GM18508 (cell line): ENCODE measurements at regions not wholly inside any gene's neighbourhood (a gene's known extent, or its start where the extent isn't known, plus 50 kb on each side); places are given as distances from the start of the nearest gene placed in this dataset.

Experiments used
- ATAC-seq: cut with Tn5 transposase; IDR thresholded peaks from one replicate; pipeline ENCODE4 v1.9.1; 2021; ENCODE audit warnings: moderate number of reproducible peaks; ENCODE audit not compliant: insufficient read depth, unreplicated experiment

DNA sequence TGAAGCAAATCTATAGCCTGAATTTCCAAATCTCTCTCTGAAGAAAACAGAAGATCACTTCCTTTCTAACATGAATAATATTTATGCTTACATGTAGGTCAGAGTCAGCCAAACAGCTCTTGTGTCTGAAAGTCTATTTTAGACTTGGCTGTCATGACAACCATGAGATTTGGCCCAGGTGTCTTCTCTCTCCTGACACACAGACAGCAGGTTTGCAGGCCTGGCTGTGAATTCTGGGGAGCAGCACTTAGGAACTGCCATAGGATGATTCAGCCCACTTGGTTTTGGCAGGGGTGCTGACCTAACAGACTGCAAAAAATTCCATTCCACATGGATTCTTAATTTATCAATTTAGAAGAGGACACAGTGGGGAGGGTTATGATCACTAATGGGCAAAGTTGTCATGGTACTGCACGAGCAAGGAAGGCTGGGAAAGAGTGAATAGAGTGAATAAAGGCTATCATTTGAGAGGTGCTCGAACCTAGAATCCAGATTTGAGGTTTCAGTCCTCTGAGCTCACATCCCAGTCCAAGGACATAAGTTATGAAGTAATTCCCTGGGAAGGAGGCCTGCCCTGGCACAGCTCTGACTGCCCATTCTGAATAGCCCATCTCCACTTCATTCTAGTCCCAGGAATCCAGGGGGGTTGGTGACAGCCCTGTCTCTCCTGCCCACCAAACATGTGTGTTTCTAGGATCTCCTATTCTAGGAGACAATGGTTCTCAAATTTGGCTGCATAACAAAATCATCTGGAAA, 453.9 kb upstream of the TRIB2 start:
- ATAC-seq = no peak

GRCh38 chr2:12263730-12264129, 453.0 kb upstream of the TRIB2 start:
- no peak for ATAC-seq

GRCh38 chr2:12264146-12264545, 452.6 kb upstream of the TRIB2 start:
- ATAC-seq = no peak

- no peak for ATAC-seq
Observed at GRCh38 chr2:12265646-12266045, 451.1 kb upstream of the TRIB2 start.

DNA sequence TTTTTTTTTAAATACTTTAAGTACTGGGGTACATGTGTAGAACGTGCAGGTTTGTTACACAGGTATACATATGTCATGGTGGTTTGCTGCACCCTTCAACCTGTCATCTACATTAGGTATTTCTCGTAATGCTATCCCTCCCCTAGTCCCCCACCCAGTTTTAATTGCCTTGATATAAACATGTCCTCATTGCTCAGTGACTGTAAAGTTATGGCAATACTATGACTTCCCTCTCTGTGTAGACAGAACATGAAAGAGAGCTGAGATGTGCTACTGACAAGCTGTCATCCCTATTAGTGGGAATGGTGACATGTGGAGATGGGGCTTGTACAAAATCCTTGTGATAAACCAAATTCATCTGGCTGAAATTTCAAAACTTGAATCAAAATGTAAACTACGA, 449.7 kb upstream of the TRIB2 start:
- no peak for ATAC-seq

- ATAC-seq = no peak
Observed at GRCh38 chr2:12269041-12269972, 447.4 kb upstream of the TRIB2 start.

- no peak for ATAC-seq
Observed at GRCh38 chr2:12270876-12271588, 445.7 kb upstream of the TRIB2 start.

- no peak for ATAC-seq
Observed at GRCh38 chr2:12271589-12271984, 445.1 kb upstream of the TRIB2 start.

- ATAC-seq = no peak
Observed at GRCh38 chr2:12273111-12273510, 443.6 kb upstream of the TRIB2 start.

- ATAC-seq = no peak
Observed at GRCh38 chr2:12274591-12274990, 442.1 kb upstream of the TRIB2 start.

GRCh38 chr2:12277241-12278034, 439.3 kb upstream of the TRIB2 start:
- ATAC-seq = no peak

DNA sequence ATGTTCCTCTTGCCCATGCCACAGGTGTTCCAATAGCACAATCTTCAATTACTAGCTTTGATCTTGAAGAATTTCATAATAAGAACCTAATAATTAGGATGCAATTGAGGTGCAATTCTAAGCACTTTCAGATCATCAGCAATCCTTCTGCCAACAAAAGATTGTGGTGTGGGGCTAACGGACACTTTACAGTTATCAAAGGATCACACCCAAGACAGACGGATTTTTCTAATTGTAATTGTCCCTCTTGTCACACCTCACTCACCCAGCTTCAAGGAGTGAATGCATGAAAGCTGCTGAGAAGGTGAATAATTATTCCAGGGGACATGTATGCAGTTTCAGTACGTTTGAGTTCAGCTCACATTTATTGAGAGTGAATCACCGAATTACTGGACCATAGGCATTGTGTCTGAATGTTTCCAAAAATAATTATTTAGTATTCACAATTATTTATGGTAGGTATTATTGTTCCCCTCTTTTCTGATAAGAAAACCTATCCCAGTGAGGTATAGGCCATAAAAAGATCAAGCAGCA, 438.5 kb upstream of the TRIB2 start:
- ATAC-seq = no peak

- ATAC-seq = peak; percentile 65
Observed at GRCh38 chr2:12282780-12283695, 433.7 kb upstream of the TRIB2 start.

DNA sequence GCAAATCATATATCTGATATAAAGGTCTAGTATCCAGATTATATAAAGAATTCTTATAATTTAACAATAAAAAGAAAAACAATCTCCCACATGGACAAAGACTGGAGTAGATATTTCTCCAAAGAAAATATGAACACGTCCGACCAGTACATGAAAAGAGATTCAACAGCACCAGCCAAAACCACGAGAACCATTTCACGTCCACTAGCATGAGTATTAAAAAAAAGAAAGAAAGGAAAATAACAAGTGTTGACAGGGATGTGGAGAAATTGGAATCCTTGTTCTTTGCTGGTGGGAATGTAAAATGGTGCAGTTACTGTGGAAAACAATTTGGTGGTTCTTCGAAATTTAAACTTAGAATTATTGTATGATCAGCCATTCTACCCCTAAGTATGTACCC, 432.7 kb upstream of the TRIB2 start:
- ATAC-seq = no peak

DNA sequence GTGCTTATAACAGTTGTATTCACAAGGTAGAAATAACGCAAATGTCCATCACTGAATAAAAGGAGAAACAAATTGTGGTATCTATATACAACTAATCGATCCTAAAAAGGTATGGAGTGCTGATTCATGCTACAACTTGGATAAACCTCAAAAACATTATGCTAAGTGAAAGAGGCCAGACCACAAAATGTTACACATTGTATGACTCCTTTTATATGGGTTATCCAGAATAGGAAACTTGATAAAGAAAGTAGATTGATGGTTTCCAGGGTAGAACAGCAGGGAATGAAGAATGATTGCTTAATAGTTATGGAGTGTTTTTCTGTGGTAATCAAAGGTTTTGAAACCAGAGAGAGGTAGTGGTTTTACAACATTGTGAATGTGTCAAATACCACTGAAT, 432.2 kb upstream of the TRIB2 start:
- no peak for ATAC-seq

GRCh38 chr2:12286347-12286746, 430.4 kb upstream of the TRIB2 start:
- ATAC-seq = no peak

DNA sequence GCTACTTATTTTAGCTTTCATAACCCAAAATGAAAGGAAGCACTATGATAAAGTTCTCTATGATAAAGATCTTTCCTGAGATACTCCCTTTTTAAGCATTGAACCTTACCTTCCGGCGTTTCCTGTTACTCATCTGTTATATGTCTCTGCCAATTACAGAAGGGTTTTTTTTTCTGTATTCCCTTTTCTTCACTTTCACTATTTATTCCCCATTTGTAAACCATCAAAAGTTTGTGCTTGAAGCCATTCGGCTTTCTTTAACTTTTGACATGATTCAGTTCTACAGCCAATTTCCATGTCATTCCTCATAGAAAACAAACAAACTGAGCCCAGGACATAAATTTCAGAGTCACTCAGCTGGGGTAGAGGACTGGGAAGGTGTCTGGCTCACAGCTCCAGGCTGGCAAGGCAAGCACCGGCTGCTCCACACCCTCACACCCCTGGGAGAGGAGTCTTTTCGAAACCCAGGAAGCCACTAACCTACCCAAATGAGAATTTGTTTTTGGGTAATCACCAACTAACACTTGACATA, 429.4 kb upstream of the TRIB2 start:
- no peak for ATAC-seq

- ATAC-seq = no peak
Observed at GRCh38 chr2:12288048-12288447, 428.7 kb upstream of the TRIB2 start.
